ENCODE measurements at regions not wholly inside any gene's neighbourhood (a gene's known extent, or its start where the extent isn't known, plus 50 kb on each side); places are given as distances from the start of the nearest gene placed in this dataset.

DNA sequence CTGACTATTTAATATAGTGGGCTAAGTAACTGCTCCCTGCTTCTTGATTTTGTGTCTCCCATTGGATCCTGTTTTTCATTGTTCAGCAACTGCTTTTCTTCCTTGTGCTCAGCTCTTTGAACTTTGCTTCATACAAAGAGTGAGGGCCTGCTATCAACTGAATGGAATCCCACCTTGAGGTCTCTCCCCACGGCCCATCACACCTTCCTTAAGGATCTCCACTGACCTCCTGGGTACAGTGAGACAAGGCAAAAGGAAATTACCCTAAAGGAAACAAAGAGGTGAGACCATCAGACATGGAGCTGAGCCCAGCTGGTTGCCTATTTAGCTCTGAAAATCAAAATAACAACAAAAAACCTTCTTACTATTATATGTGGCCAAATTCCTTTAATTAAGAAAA, 91.3 kb upstream of the RPL34 start:
- H3K27ac ChIP-seq: no peak overlapping the region
- TF ChIP-seq, protein P1, sequence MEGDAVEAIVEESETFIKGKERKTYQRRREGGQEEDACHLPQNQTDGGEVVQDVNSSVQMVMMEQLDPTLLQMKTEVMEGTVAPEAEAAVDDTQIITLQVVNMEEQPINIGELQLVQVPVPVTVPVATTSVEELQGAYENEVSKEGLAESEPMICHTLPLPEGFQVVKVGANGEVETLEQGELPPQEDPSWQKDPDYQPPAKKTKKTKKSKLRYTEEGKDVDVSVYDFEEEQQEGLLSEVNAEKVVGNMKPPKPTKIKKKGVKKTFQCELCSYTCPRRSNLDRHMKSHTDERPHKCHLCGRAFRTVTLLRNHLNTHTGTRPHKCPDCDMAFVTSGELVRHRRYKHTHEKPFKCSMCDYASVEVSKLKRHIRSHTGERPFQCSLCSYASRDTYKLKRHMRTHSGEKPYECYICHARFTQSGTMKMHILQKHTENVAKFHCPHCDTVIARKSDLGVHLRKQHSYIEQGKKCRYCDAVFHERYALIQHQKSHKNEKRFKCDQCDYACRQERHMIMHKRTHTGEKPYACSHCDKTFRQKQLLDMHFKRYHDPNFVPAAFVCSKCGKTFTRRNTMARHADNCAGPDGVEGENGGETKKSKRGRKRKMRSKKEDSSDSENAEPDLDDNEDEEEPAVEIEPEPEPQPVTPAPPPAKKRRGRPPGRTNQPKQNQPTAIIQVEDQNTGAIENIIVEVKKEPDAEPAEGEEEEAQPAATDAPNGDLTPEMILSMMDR (conservative IDR thresholded peaks at IDR 0.05): no peak

DNA sequence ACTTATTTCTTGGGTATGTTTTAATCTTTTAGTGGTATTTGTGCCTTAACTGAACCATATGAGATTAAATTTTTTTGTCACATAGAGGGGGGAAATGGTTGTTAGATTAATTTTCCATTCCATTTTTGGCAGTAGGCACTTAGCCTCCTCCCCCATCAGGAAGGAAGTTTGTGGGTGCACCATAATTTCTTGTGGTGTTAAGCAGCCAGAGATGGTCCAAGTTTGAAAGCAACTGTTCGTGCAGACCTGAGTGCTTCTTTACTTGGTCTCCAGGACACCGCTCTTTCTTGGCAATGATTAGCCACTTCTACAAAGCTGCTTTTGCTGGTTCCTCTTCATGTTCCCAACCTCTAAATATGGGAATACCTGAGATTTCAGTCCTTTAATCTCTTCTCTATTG, 92.7 kb upstream of the RPL34 start:
- TF ChIP-seq, protein P1 (conservative IDR thresholded peaks at IDR 0.05): no peak

DNA sequence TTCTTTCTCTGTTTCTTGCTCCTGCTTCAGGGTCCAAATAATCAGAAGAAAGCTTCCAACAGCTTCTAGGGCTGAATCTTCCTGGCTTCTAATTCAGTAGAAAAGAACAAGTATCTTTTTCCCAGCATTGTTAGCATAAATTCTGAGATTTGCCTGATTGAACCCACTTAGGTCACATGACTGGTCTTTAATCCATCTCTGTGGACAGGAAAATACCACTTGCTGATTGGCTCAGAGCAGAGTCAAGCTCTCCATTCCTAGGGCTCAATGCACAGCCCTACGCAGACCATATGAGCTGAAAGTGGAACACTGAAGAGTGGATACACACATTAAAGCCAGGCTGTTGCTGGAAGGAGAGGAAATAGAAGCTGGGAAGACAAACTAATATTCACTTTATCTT, 99.6 kb upstream of the RPL34 start:
- TF ChIP-seq, protein P1 (conservative IDR thresholded peaks at IDR 0.05): no peak
- no peak overlapping the region for H3K27ac ChIP-seq

More for the DNA sequence above, 92.7 kb upstream of the RPL34 start:
- no peak overlapping the region for H3K27ac ChIP-seq

DNA sequence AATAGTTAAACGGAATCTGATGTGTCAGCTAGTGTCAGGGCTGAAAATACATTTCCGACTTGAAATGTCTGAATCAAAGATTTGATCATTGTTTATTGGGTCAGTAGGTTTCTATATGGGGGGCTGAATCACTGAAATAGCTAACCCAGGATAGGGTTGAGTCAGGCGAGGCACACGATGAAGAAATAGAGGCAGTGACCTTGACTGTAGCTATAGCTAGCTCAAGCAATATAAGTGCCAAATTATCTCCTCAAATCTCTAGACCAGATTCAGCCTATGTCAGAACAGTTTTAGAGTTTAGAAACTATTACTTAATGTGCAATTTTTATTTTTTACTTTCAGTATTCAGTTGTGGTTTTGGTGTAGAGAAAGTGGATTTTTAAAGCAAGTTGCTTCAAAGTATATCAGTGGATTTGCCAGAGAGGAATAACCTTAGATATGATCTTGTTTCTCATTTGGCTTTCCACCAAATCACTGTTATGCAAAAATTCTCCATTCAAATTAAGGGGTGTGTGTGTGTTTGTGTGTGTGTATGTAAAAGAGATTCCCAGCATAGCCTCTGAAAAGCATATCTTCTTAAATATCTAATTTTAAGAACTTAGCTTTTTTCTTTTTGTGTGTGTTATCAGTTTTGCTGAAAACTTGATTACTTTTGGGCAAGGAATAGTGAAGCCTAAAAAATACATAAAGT, 100.3 kb upstream of the RPL34 start:
- TF ChIP-seq, protein P1 (conservative IDR thresholded peaks at IDR 0.05): no peak
- H3K27ac ChIP-seq: no peak overlapping the region

DNA sequence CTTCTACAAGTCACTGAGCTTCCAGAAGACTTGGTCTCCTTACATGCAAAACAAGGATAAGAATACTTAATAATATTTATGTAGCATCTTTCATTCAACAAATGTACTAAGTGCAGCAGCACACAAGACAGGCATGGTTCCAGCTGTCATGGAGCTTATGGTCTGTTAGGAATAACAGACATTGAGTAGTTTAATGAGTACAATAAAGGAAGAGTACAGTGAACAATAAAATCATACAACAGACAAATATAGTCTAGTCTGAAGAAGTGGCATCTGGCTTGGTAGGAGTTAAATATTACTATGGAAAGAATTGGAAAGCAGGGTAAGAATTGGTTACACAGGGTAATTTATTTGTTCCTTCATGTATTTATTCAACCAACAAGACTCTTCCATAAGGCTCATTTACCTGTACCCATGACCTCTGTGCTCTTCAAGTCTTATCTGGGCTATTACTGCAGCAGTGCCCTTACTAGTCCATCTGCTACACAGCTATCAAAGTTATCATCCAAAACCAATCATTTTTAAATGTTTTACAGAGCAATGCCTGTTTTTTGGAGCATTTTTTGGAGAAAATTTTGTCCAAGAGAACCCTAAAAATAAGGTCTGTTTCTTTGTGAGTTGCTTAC, 101.1 kb upstream of the RPL34 start:
- TF ChIP-seq, protein P1 (conservative IDR thresholded peaks at IDR 0.05): no peak
- no peak overlapping the region for H3K27ac ChIP-seq

DNA sequence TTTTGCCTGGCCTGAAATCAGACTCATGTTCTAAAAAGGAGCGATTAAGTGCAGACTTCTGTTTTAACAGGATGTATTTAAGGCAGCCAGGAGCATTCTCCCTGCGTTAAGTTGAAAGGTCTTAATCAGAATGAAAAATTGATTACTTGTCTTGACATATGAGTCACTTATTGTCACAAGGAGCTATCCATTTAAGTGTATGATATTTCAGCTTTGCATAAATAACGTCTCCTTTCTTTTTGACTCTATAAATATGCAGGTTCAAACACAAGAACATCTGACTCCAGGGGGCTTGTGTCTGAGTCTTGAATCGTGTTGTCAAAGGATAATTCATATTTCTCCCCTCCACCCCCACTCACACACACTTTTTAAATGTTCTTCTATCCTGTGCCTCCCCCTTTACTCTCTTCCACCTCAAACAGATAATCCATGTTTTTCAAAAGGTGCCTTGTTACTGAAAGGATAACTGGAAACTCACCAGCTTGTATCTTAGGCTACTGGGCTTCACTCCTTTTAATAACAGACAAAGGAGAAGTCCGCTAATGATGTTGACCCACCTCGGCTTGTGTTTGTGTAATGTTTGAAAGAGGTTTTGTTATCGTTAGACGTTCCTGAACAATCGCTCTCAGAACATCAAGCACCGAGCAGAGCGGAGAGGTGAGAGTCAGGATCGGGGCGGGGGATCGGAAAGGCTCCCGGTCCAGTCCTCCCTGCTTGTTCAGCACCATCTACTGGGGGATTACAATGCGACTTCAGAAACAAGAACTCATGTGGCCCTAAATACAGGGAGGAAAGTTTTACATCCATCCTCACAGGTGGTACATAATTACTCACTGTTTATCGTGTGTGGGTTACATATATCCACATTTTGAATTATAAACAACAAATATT, 107.5 kb upstream of the RPL34 start:
- H3K27ac ChIP-seq: no peak overlapping the region
- TF ChIP-seq, protein P1 (conservative IDR thresholded peaks at IDR 0.05): peak; percentile 85

DNA sequence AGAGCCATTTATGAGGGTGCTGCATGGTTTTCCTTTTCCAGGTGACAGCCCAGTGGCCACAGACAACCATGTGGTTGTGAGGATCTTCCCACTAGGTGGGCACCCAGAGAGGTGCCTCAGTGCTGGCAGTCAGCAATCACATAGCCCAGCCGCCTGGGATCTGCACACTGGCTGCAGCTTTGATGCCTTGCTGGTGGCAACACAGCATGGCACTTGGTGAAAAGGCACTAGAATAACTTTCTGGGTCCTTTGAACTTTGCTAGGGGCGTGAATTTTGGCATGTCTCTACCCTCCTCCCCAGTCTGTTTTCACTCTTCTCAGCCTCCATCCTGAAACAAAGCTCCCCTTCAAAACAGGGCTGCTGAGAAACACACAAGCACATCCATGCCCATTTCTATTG, 108.8 kb upstream of the RPL34 start:
- TF ChIP-seq, protein P1 (conservative IDR thresholded peaks at IDR 0.05): no peak
- H3K27ac ChIP-seq: no peak overlapping the region
